HG03139 (cell line): ENCODE measurements at regions not wholly inside any gene's neighbourhood (a gene's known extent, or its start where the extent isn't known, plus 50 kb on each side); places are given as distances from the start of the nearest gene placed in this dataset.

ENCODE experiments used
- ATAC-seq: cut with Tn5 transposase; IDR thresholded peaks from one replicate; pipeline ENCODE4 v1.9.1; 2021; ENCODE audit not compliant: unreplicated experiment

DNA sequence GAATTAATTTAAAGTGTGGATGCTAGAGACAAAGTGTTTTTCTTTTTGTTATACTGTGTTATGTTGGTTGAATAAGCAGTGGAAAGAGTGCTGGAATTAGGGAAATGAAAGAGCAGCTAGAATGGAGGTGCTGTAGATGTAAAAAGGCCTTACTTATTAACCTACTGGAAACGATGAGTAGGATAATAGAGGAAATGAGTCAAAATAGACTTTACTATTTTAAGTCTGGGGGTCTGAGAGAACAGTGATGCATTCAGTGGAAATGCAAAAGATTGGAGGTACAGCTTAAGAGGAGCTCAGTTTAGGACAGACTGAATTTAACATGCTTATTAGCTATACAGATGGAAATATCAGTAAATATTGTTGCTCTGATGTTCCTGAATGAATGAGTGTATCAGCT, 674.0 kb downstream of the OTOL1 start:
- ATAC-seq, result no peak

DNA sequence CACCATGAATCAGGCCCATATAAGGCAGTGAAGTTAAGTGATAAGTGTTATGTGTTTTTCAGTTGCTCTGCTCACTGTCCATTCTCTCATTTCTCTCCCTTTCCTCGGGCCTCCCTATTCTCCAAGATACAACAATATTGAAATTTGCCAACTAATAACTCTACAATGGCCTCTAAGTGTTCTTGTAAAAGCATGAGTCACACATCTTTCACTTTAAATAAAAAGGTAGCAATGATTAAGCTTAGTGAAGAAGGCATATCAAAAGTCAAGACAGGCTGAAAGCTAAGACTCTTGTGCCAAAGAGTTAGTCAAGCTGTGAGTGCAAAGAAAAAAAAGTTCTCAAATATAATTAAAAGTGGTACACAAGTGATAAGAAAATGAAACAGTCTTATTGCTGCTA, 675.4 kb downstream of the OTOL1 start:
- ATAC-seq, result no peak

GRCh38 chr3:162175145-162175544, 678.5 kb downstream of the OTOL1 start:
- ATAC-seq, result no peak

DNA sequence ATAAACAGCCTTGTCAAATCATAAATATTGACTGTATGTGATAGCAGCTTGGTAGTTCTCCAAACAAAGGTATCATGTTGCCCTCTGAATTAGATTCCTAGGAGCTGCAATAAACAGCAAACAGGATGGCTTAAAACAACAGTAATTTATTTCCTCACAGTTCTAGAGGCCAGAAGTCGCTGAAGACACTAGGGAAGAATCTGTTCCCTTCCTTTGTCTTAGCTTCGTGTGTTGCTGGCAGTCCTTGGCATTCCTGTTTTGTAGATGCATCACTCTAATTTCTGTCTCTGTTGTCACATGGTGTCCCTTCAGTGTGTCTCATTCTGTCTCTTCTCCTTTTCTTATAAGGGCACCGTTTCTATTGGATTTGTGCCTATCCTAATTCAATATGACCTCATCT, 679.3 kb downstream of the OTOL1 start:
- no peak for ATAC-seq

DNA sequence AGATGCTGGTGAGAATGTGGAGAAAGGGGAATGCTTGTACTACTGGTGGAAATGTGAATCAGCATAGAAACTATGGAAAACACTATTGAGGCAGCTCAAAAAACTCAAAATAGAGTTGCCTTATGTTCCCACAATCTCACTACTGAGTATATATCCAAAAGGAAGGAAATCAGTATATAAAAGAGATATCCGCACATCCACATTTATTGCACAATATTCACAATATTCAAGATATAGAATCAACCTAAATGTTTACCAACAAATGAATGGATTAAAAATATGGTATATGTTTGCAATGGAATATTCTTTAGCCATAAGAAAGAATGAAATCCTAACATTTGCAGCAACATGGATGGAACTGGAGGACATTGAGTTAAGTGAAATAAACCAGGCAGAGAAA, 686.8 kb downstream of the OTOL1 start:
- ATAC-seq, result no peak

DNA sequence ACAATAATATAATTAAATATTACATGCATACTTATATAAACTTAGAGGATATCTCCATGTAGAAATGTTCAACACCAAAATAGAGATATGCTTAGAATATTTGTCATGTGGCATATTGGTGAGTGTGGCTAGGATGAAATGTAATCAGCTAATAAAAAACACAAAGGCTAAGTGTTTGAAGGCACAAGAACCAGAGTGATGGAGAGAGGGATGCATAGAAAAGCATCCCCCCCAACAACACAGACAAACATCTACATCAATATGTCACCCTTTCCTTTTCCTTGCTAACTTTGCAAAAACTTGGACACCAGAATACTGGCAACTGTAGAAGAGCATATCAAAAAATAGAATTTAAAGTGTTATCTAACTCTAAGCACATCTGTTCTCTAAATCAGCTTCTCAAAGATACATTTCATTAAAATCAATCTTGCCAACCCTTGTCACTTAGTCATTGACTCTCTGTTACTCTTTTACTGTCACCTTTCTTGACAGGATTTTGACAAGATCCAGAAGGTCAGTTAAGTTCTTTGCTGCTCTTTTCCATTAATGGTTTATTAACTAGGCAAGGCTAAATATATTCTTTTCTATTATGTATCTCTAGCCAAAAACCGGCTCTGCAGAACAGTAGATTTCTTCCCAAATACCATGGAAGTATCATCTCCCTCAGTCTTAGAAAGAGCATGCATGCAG, 695.9 kb downstream of the OTOL1 start:
- no peak for ATAC-seq

GRCh38 chr3:162193148-162194095, 696.8 kb downstream of the OTOL1 start:
- ATAC-seq, result no peak

GRCh38 chr3:162195147-162195546, 698.5 kb downstream of the OTOL1 start:
- ATAC-seq, result no peak

GRCh38 chr3:162196964-162197363, 700.4 kb downstream of the OTOL1 start:
- no peak for ATAC-seq

DNA sequence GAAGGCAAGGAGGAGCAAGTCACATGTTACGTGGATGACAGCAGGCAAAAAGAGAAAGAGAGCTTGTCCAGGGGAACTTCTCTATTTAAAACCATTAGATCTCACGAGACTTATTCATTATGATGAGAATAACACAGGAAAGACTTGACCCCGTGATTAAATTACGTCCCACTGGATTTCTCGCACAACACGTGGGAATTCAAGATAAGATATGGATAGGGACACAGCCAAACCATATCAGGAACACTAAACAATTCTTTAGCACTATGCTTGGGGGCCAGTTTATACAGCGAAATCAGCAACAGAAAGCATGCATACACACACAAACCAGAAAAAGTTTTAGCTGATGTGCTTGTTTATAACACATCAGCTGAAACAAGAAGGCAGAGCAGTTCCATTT, 704.2 kb downstream of the OTOL1 start:
- ATAC-seq, result no peak

DNA sequence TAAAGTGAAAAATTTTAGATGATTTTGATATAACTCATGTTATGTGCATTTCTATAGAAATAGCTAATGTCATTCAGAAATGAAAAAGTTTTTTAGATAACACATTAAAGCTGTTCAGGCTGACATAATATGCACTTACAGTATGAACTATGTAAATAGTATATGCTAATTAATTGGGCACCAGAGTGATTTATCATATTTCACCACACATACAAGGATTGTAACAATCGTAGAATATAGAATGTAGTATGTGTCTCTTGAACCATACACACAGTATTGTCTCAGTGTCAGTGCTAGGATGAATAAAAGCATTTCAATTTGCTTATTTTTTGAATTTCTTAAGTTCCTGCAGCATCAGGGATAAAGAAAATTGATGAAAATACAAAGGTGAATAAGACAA, 710.0 kb downstream of the OTOL1 start:
- no peak for ATAC-seq

DNA sequence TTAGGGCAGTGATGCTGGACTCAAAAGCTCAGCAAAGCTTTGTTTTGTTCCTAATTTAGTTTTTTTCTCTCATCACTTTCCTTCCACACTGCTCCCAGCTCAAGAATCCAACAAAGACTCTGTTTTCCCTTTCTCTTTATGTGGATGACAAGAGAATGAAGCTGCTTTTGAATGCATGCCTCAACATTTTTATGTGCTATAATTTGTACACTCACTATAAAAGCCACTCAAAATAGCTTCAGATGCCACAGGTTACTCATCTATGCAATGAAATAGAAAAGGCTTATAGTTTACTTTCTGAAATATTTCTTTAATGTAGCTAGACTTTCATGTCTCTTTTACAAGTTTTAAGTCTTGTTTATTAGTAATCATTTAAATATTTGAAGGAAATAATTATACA, 714.9 kb downstream of the OTOL1 start:
- no peak for ATAC-seq

GRCh38 chr3:162213196-162213595, 716.6 kb downstream of the OTOL1 start:
- no peak for ATAC-seq

GRCh38 chr3:162213956-162214355, 717.3 kb downstream of the OTOL1 start:
- no peak for ATAC-seq

GRCh38 chr3:162217647-162218046, 721.0 kb downstream of the OTOL1 start:
- ATAC-seq, result no peak

- no peak for ATAC-seq
Measured at GRCh38 chr3:162218479-162218878, 721.9 kb downstream of the OTOL1 start.

DNA sequence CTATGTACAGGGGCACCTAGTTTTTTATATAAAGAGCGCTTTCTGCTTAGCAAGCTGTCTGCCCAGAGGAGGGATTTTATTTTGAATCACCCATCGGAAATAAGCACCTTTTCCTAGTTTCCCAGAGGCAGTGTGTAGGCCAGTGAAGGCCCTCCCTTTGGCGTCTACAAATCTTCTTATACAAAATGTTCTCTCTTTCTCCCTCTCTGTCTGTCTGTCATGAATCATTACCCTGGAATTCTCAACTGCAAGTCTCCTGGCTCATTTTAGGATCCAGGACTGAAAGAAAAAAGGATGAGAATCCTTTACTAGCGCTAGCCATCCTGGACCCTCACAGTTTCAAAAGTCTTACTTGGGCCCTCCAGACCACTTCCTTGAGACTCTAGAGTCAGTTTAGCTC, 728.1 kb downstream of the OTOL1 start:
- no peak for ATAC-seq

GRCh38 chr3:162236949-162237348, 740.3 kb downstream of the OTOL1 start:
- no peak for ATAC-seq

DNA sequence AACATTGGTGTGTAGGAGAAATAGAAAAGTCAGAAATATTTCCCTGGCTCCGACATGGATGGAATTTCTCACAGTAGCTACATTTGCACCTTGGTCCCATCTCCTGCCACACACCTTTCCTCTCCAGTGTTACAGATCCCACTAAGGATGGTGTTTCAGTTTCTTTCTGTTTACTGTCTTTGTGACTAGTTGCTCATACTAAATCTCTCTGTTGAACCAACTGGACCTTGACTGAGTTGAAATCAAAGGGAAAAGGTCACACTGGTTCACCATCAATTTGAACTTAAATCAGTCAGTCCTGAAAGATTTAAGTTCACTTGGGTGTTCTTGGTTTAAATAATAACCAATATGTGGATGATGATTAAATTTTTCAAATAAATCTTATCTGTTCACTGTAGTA, 754.2 kb downstream of the OTOL1 start:
- ATAC-seq, result no peak

DNA sequence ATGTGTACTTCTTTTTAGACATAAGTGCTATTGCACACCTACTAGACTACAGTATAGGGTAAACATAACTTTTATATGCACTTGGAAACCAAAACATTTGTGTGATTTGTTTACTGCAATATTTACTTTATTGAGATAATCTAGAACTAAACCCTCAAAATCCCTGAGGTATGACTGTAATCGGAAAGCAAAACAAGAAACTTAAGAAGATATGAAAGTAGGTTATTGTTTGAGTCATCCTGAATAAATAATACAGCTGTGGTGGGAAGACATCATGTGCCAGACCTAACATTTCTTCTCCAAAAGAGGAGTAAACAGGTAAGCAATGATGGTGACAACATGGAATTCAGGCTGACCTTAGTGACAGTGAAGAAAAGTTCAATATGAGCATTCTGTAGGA, 765.5 kb downstream of the OTOL1 start:
- ATAC-seq, result no peak

- no peak for ATAC-seq
Measured at GRCh38 chr3:162263596-162263995, 767.0 kb downstream of the OTOL1 start.
